Thyroid gland (tissue), 4 donors: ENCODE measurements at regions not wholly inside any gene's neighbourhood (a gene's known extent, or its start where the extent isn't known, plus 50 kb on each side); places are given as distances from the start of the nearest gene placed in this dataset.

Experiments
- CTCF ChIP-seq, 6 experiments: fragments of 200-600 bp in 3 of 6; fragments of 450-650 bp in 3 of 6; sonication (generic) in 3 of 6; IDR thresholded peaks; one replicate each; pipeline ENCODE4 v1.5.1; 2016 to 2019; ENCODE audit warnings: antibody characterized with exemption in 6 of 6, mild to moderate bottlenecking in 2 of 6, inconsistent platforms in 1 of 6, moderate library complexity in 1 of 6
- POLR2A ChIP-seq, 2 donors: fragments of 450-650 bp; IDR thresholded peaks; one replicate each; pipeline ENCODE4 v1.6.1; 2017; ENCODE audit warnings: antibody characterized with exemption in 2 of 2, mild to moderate bottlenecking in 2 of 2, moderate library complexity in 1 of 2

- TF ChIP-seq POLR2A (IDR thresholded peaks at IDR 0.05) (no peak), CTCF (IDR thresholded peaks at IDR 0.05) (no peak)
Measured at GRCh38 chr14:96149131-96149530, 55.5 kb upstream of the BDKRB2 start.
